Neural progenitor cell (in vitro differentiated cells): ENCODE measurements at regions not wholly inside any gene's neighbourhood (a gene's known extent, or its start where the extent isn't known, plus 50 kb on each side); places are given as distances from the start of the nearest gene placed in this dataset.

ENCODE experiments used
- CTCF ChIP-seq: fragments of 200-600 bp; sonication (generic); IDR thresholded peaks from 2 replicates; pipeline ENCODE4 v1.5.1; 2017; ENCODE audit warnings: antibody characterized with exemption, mild to moderate bottlenecking
- EZH2 ChIP-seq: fragments of 200-600 bp; sonication (generic); IDR thresholded peaks from 2 replicates; pipeline ENCODE4 v1.6.1; 2017; ENCODE audit warnings: antibody characterized with exemption, mild to moderate bottlenecking, moderate library complexity
- EZH2phosphoT487 ChIP-seq: fragments of 200-600 bp; sonication (generic); IDR thresholded peaks from 2 replicates; pipeline ENCODE4 v1.6.1; 2017; ENCODE audit warnings: antibody characterized with exemption

- no peak for TF ChIP-seq CTCF
- TF ChIP-seq EZH2 = no peak
- TF ChIP-seq EZH2phosphoT487 = no peak
Observed at GRCh38 chr2:63776382-63776781, 65.3 kb upstream of the UGP2 start.
